ENCODE measurements at regions not wholly inside any gene's neighbourhood (a gene's known extent, or its start where the extent isn't known, plus 50 kb on each side); places are given as distances from the start of the nearest gene placed in this dataset.

DNA sequence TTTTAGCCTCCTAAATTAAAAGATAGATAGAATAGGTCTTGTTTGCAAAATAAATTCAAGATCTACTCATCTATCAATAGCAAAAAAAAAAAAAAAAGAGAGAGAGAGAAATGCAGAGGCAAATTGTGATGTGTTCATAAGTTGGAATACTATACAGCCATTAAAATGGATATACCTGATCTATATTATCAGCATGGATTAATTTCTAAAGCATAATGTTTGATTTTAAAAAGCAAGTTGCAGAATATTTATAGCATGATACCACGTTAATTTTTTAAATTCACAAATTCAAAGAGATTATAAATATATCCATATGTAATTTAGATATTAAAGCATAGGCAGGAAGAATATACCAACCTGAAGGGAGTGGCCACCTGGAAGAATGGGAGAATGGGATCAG, 114.9 kb upstream of the PTPRT start:
- Histone ChIP-seq H3F3A (replicated peaks; ENCODE audit: low read depth) (no peaks in the 10 kb centered on the region), H2AFZ (no peak overlapping the region), H3K4me3 (no peak overlapping the region), H3K9me2 (ENCODE audit: insufficient read depth) (no peaks in the 10 kb centered on the region), H3K36me3 (ENCODE audit: insufficient read depth) (0 out of 2 replicates have a peak, but pooled peaks cover 3% of the 10 kb centered on the region), H4K20me1 (replicated peaks; ENCODE audit: insufficient read depth) (no peaks in the 10 kb centered on the region), H3K4me1 (ENCODE audit: insufficient read depth) (no peaks in the 10 kb centered on the region), H3K27me3 (ENCODE audit: insufficient read depth) (no peaks in the 10 kb centered on the region), H3K27ac (ENCODE audit: low read depth) (no peak overlapping the region), H3K4me2 (no peak overlapping the region), H3K79me2 (replicated peaks; ENCODE audit: insufficient read depth) (no peaks in the 10 kb centered on the region)
- H3K27ac Mint-ChIP-seq, result no peak overlapping the region
- H3K4me3 Mint-ChIP-seq, result no peak overlapping the region
- peaks cover 28% of the 10 kb centered on the region for H3K36me3 Mint-ChIP-seq (ENCODE audit: low read depth)
- H3K9me3 Mint-ChIP-seq, result peaks cover 98% of the 10 kb centered on the region
- ATAC-seq, result no peak
- no peak for DNase-seq (ENCODE audit: low spot score)
- TF ChIP-seq, protein P1, sequence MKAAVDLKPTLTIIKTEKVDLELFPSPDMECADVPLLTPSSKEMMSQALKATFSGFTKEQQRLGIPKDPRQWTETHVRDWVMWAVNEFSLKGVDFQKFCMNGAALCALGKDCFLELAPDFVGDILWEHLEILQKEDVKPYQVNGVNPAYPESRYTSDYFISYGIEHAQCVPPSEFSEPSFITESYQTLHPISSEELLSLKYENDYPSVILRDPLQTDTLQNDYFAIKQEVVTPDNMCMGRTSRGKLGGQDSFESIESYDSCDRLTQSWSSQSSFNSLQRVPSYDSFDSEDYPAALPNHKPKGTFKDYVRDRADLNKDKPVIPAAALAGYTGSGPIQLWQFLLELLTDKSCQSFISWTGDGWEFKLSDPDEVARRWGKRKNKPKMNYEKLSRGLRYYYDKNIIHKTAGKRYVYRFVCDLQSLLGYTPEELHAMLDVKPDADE (IDR thresholded peaks at IDR 0.05), result no peak
- TF ChIP-seq EZH2phosphoT487 (IDR thresholded peaks at IDR 0.05; ENCODE audit: unreplicated experiment), result no peak
- no peak for TF ChIP-seq EZH2 (IDR thresholded peaks at IDR 0.05; ENCODE audit: low read depth, unreplicated experiment)
- no peak for TF ChIP-seq CREB1 (CRISPR knock-in tag; IDR thresholded peaks at IDR 0.05; ENCODE audit: low read depth)
- TF ChIP-seq POLR2AphosphoS5 (IDR thresholded peaks at IDR 0.05; ENCODE audit: low read depth), result no peak
- TF ChIP-seq, protein P2, sequence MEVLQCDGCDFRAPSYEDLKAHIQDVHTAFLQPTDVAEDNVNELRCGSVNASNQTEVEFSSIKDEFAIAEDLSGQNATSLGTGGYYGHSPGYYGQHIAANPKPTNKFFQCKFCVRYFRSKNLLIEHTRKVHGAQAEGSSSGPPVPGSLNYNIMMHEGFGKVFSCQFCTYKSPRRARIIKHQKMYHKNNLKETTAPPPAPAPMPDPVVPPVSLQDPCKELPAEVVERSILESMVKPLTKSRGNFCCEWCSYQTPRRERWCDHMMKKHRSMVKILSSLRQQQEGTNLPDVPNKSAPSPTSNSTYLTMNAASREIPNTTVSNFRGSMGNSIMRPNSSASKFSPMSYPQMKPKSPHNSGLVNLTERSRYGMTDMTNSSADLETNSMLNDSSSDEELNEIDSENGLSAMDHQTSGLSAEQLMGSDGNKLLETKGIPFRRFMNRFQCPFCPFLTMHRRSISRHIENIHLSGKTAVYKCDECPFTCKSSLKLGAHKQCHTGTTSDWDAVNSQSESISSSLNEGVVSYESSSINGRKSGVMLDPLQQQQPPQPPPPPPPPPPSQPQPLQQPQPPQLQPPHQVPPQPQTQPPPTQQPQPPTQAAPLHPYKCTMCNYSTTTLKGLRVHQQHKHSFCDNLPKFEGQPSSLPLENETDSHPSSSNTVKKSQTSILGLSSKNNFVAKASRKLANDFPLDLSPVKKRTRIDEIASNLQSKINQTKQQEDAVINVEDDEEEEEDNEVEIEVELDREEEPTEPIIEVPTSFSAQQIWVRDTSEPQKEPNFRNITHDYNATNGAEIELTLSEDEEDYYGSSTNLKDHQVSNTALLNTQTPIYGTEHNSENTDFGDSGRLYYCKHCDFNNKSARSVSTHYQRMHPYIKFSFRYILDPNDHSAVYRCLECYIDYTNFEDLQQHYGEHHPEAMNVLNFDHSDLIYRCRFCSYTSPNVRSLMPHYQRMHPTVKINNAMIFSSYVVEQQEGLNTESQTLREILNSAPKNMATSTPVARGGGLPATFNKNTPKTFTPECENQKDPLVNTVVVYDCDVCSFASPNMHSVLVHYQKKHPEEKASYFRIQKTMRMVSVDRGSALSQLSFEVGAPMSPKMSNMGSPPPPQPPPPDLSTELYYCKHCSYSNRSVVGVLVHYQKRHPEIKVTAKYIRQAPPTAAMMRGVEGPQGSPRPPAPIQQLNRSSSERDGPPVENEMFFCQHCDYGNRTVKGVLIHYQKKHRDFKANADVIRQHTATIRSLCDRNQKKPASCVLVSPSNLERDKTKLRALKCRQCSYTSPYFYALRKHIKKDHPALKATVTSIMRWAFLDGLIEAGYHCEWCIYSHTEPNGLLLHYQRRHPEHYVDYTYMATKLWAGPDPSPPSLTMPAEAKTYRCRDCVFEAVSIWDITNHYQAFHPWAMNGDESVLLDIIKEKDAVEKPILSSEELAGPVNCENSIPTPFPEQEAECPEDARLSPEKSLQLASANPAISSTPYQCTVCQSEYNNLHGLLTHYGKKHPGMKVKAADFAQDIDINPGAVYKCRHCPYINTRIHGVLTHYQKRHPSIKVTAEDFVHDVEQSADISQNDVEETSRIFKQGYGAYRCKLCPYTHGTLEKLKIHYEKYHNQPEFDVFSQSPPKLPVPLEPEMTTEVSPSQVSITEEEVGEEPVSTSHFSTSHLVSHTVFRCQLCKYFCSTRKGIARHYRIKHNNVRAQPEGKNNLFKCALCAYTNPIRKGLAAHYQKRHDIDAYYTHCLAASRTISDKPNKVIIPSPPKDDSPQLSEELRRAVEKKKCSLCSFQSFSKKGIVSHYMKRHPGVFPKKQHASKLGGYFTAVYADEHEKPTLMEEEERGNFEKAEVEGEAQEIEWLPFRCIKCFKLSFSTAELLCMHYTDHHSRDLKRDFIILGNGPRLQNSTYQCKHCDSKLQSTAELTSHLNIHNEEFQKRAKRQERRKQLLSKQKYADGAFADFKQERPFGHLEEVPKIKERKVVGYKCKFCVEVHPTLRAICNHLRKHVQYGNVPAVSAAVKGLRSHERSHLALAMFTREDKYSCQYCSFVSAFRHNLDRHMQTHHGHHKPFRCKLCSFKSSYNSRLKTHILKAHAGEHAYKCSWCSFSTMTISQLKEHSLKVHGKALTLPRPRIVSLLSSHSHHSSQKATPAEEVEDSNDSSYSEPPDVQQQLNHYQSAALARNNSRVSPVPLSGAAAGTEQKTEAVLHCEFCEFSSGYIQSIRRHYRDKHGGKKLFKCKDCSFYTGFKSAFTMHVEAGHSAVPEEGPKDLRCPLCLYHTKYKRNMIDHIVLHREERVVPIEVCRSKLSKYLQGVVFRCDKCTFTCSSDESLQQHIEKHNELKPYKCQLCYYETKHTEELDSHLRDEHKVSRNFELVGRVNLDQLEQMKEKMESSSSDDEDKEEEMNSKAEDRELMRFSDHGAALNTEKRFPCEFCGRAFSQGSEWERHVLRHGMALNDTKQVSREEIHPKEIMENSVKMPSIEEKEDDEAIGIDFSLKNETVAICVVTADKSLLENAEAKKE (CRISPR knock-in tag; IDR thresholded peaks at IDR 0.05), result no peak
- TF ChIP-seq JUNB (IDR thresholded peaks at IDR 0.05; ENCODE audit: unreplicated experiment), result no peak
- TF ChIP-seq, protein P3, sequence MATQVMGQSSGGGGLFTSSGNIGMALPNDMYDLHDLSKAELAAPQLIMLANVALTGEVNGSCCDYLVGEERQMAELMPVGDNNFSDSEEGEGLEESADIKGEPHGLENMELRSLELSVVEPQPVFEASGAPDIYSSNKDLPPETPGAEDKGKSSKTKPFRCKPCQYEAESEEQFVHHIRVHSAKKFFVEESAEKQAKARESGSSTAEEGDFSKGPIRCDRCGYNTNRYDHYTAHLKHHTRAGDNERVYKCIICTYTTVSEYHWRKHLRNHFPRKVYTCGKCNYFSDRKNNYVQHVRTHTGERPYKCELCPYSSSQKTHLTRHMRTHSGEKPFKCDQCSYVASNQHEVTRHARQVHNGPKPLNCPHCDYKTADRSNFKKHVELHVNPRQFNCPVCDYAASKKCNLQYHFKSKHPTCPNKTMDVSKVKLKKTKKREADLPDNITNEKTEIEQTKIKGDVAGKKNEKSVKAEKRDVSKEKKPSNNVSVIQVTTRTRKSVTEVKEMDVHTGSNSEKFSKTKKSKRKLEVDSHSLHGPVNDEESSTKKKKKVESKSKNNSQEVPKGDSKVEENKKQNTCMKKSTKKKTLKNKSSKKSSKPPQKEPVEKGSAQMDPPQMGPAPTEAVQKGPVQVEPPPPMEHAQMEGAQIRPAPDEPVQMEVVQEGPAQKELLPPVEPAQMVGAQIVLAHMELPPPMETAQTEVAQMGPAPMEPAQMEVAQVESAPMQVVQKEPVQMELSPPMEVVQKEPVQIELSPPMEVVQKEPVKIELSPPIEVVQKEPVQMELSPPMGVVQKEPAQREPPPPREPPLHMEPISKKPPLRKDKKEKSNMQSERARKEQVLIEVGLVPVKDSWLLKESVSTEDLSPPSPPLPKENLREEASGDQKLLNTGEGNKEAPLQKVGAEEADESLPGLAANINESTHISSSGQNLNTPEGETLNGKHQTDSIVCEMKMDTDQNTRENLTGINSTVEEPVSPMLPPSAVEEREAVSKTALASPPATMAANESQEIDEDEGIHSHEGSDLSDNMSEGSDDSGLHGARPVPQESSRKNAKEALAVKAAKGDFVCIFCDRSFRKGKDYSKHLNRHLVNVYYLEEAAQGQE (IDR thresholded peaks at IDR 0.05; ENCODE audit: unreplicated experiment), result no peak
- TF ChIP-seq ZNF114 (CRISPR knock-in tag; IDR thresholded peaks at IDR 0.05), result no peak
- TF ChIP-seq ZNF331 (CRISPR knock-in tag; IDR thresholded peaks at IDR 0.05; ENCODE audit: low read depth), result no peak
- TF ChIP-seq, protein P4, sequence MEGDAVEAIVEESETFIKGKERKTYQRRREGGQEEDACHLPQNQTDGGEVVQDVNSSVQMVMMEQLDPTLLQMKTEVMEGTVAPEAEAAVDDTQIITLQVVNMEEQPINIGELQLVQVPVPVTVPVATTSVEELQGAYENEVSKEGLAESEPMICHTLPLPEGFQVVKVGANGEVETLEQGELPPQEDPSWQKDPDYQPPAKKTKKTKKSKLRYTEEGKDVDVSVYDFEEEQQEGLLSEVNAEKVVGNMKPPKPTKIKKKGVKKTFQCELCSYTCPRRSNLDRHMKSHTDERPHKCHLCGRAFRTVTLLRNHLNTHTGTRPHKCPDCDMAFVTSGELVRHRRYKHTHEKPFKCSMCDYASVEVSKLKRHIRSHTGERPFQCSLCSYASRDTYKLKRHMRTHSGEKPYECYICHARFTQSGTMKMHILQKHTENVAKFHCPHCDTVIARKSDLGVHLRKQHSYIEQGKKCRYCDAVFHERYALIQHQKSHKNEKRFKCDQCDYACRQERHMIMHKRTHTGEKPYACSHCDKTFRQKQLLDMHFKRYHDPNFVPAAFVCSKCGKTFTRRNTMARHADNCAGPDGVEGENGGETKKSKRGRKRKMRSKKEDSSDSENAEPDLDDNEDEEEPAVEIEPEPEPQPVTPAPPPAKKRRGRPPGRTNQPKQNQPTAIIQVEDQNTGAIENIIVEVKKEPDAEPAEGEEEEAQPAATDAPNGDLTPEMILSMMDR (conservative IDR thresholded peaks at IDR 0.05; ENCODE audit: low read depth in 2 of 2), result no peak
- no peak for TF ChIP-seq NANOG (IDR thresholded peaks at IDR 0.05; ENCODE audit: borderline replicate concordance)
- TF ChIP-seq STAT1 (IDR thresholded peaks at IDR 0.05; ENCODE audit: unreplicated experiment), result no peak
- H3K4me1 Mint-ChIP-seq, result no peaks in the 10 kb centered on the region
- H3K27me3 Mint-ChIP-seq (ENCODE audit: insufficient read depth, low read depth, poor library complexity), result peaks cover 5% of the 10 kb centered on the region

All from GM23338 (cell line).